SK-N-SH (cell line): ENCODE measurements at regions not wholly inside any gene's neighbourhood (a gene's known extent, or its start where the extent isn't known, plus 50 kb on each side); places are given as distances from the start of the nearest gene placed in this dataset.

Source experiments
- CTCF ChIA-PET: fragments of 300-600, 350-600 bp; formaldehyde crosslinking; extraction: SDS; loops from one replicate; lab custom pipeline; 2021; lab: Yijun Ruan, JAX
- POLR2A ChIA-PET: fragments of 350-600 bp; sonication (Branson Sonifier 250); formaldehyde crosslinking; extraction: SDS; loops from one replicate; lab custom pipeline; 2020; ENCODE audit warnings: antibody characterized with exemption, inconsistent platforms; lab: Yijun Ruan, JAX
- DNase-seq: peaks from one replicate; pipeline ENCODE4 v3.0.0; 2012
- H2AFZ ChIP-seq: fragments of 200-600 bp; sonication (generic); 2 replicates; pipeline ENCODE4 v1.8.1; 2016; ENCODE audit warnings: antibody characterized with exemption, mild to moderate bottlenecking, low read depth
- H3F3A ChIP-seq: fragments of 200-600 bp; sonication (generic); replicated peaks from 2 replicates; pipeline ENCODE3; 2016; ENCODE audit warnings: antibody characterized with exemption, mild to moderate bottlenecking; ENCODE audit not compliant: insufficient read depth
- H3K27ac ChIP-seq, 2 experiments: fragments of 200-500 bp in 1 of 2; fragments of 200-600 bp in 1 of 2; sonication (Bioruptor generic) in 1 of 2; sonication (generic), shearing (Covaris generic) in 1 of 2; 2 replicates each; pipeline versions ENCODE4 v1.5.1 to v1.6.1; 2014 to 2016; ENCODE audit warnings: low read depth in 2 of 2, inconsistent platforms in 1 of 2, low read length in 1 of 2, mild to moderate bottlenecking in 1 of 2, mixed read lengths in 1 of 2
- H3K27me3 ChIP-seq: fragments of 200-600 bp; sonication (generic), shearing (Covaris generic); 2 replicates; pipeline ENCODE4 v1.6.1; 2016; ENCODE audit warnings: mixed run types; ENCODE audit not compliant: insufficient read depth
- H3K36me3 ChIP-seq, 2 experiments: fragments of 200-500 bp in 1 of 2; fragments of 200-600 bp in 1 of 2; sonication (Bioruptor generic) in 1 of 2; sonication (generic) in 1 of 2; replicated peaks in 1 of 2; 2 replicates each; pipeline versions ENCODE3 to v1.5.1; 2014 to 2016; ENCODE audit warnings: low read length in 1 of 2, mild to moderate bottlenecking in 1 of 2; ENCODE audit not compliant: insufficient read depth in 2 of 2, control insufficient read depth in 1 of 2
- H3K4me1 ChIP-seq, 2 experiments: fragments of 200-500 bp in 1 of 2; fragments of 200-600 bp in 1 of 2; sonication (Bioruptor generic) in 1 of 2; sonication (generic), shearing (Covaris generic) in 1 of 2; 2 replicates each; pipeline versions ENCODE4 v1.5.1 to v1.6.1; 2014 to 2016; ENCODE audit warnings: low read depth in 1 of 2, low read length in 1 of 2, mixed run types in 1 of 2; ENCODE audit not compliant: insufficient read depth in 2 of 2, control insufficient read depth in 1 of 2
- H3K4me2 ChIP-seq: fragments of 200-600 bp; sonication (generic), shearing (Covaris generic); 2 replicates; pipeline ENCODE4 v1.6.1; 2017; ENCODE audit warnings: mixed run types
- H3K4me3 ChIP-seq, 2 experiments: fragments of 200-500 bp in 1 of 2; fragments of 200-600 bp in 1 of 2; sonication (Bioruptor generic) in 1 of 2; sonication (generic), shearing (Covaris generic) in 1 of 2; 2 replicates each; pipeline versions ENCODE4 v1.5.1 to v1.8.1; 2014 to 2016; ENCODE audit warnings: low read depth in 2 of 2, inconsistent platforms in 1 of 2, low read length in 1 of 2, mild to moderate bottlenecking in 1 of 2, mixed read lengths in 1 of 2, moderate library complexity in 1 of 2
- H3K79me2 ChIP-seq: fragments of 200-600 bp; sonication (generic); 2 replicates; pipeline ENCODE4 v1.8.1; 2017; ENCODE audit warnings: mild to moderate bottlenecking; ENCODE audit not compliant: insufficient read depth
- H3K9ac ChIP-seq: fragments of 200-600 bp; sonication (generic); 2 replicates; pipeline ENCODE4 v1.6.1; 2017; ENCODE audit warnings: mixed run types
- H3K9me2 ChIP-seq: fragments of 200-600 bp; sonication (generic); 2 replicates; pipeline ENCODE4 v1.6.1; 2017; ENCODE audit warnings: mixed run types
- H3K9me3 ChIP-seq: fragments of 200-600 bp; sonication (generic); 2 replicates; pipeline ENCODE4 v1.6.1; 2017; ENCODE audit warnings: mixed run types, mild to moderate bottlenecking, moderate library complexity
- H4K20me1 ChIP-seq: fragments of 200-600 bp; sonication (generic); 2 replicates; pipeline ENCODE4 v1.6.1; 2017; ENCODE audit warnings: mild to moderate bottlenecking, mixed run types; ENCODE audit not compliant: insufficient read depth
- FOXM1 ChIP-seq: IDR thresholded peaks from 2 replicates; pipeline ENCODE4 v1.4.0; 2012; ENCODE audit warnings: low read depth, mild to moderate bottlenecking
- GABPA ChIP-seq: IDR thresholded peaks from 2 replicates; pipeline ENCODE4 v1.4.0; 2012; ENCODE audit warnings: low read depth, mild to moderate bottlenecking
- GATA2 ChIP-seq: sonication (generic); formaldehyde crosslinking; IDR thresholded peaks from 2 replicates; pipeline ENCODE4 v1.5.0; 2020; ENCODE audit warnings: mild to moderate bottlenecking, missing genetic modification reagents
- JUND ChIP-seq: IDR thresholded peaks from 2 replicates; pipeline ENCODE4 v1.4.0; 2012
- MEF2A ChIP-seq: IDR thresholded peaks from 2 replicates; pipeline ENCODE4 v1.4.0; 2012; ENCODE audit warnings: low read depth, borderline replicate concordance
- MXI1 ChIP-seq: IDR thresholded peaks from 2 replicates; pipeline ENCODE4 v1.6.1; 2012; ENCODE audit warnings: mild to moderate bottlenecking, low read depth, low read length, improper control_type of control experiment
- NFIC ChIP-seq: IDR thresholded peaks from 2 replicates; pipeline ENCODE4 v1.4.0; 2012; ENCODE audit warnings: borderline replicate concordance
- NRF1 ChIP-seq: IDR thresholded peaks from 2 replicates; pipeline ENCODE4 v1.6.1; 2012; ENCODE audit warnings: low read depth, mild to moderate bottlenecking, low read length
- POLR2AphosphoS5 ChIP-seq: IDR thresholded peaks from 2 replicates; pipeline ENCODE4 v1.6.1; 2012; ENCODE audit warnings: low read depth, low read length
- RAD21 ChIP-seq: IDR thresholded peaks from 2 replicates; pipeline ENCODE4 v1.6.1; 2012; ENCODE audit warnings: mild to moderate bottlenecking, low read length
- SIN3A ChIP-seq: IDR thresholded peaks from 2 replicates; pipeline ENCODE4 v1.6.1; 2012; ENCODE audit warnings: low read depth, mild to moderate bottlenecking, low read length, moderate library complexity, borderline replicate concordance
- SMC3 ChIP-seq: IDR thresholded peaks from 2 replicates; pipeline ENCODE4 v1.6.1; 2012; ENCODE audit warnings: low read depth, low read length, improper control_type of control experiment
- TCF12 ChIP-seq: IDR thresholded peaks from 2 replicates; pipeline ENCODE4 v1.4.0; 2012
- TEAD4 ChIP-seq: IDR thresholded peaks from 2 replicates; pipeline ENCODE4 v1.4.0; 2012; ENCODE audit warnings: mild to moderate bottlenecking, borderline replicate concordance; ENCODE audit not compliant: insufficient read depth
- WGBS: methylation state at CpG from one replicate; pipeline ENCODE4 v1.1.6; 2017; ENCODE audit warnings: low lambda C conversion rate; 5-methylcytosine and 5-hydroxymethylcytosine counted together
- TF ChIP-seq, protein P1 (sequence below): IDR thresholded peaks from 2 replicates; pipeline ENCODE4 v1.4.0; 2012; ENCODE audit warnings: low read depth, borderline replicate concordance
- TF ChIP-seq, protein P2 (sequence below): IDR thresholded peaks from 2 replicates; pipeline ENCODE4; 2012
- TF ChIP-seq, protein P3 (sequence below): fragments of 150-350 bp; IDR thresholded peaks from 2 replicates; pipeline ENCODE4 v1.6.1; 2016; ENCODE audit warnings: mild to moderate bottlenecking, low read depth, low read length

DNA sequence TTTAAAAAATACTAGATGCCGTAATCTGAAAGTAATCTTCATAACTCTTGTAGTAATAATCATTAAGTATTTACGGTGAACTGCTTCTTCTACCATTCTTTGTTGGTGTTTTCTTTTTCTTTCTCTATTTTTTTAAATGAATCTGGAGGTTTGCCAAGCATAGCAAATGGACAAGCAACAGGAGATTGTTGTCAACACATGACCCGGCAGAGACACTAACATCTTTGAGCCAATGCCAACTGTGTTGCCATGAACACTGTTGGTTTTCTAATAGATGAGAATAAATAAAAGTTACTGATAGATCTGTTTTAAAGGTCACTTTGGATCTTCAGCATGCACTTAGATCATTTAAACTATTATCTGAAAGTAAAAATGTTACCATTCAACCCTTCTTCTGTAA, 523.6 kb upstream of the EYS start (continued):
- TF ChIP-seq, protein P1, sequence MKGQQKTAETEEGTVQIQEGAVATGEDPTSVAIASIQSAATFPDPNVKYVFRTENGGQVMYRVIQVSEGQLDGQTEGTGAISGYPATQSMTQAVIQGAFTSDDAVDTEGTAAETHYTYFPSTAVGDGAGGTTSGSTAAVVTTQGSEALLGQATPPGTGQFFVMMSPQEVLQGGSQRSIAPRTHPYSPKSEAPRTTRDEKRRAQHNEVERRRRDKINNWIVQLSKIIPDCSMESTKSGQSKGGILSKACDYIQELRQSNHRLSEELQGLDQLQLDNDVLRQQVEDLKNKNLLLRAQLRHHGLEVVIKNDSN = no peak

DNA sequence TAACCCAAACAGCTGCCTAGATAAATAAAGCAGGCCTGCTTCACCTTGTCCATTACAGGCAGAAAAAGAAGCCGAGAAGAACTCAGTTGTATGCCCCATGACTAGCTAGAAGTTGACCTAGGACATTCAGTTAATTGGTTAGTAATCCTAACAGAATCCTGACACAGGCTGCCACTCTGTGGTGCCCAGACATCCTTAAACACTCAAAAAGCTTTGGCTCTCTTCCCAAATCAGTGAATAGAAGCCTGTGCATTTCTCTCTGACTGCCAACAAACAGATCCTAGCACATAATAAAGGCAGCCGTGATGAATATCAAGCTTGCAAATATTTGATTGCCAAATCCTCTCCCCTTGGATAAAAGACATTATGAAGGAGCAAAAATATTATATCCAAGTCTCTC, 519.1 kb upstream of the EYS start:
- CTCF ChIA-PET = no interaction called here
- H3K79me2 ChIP-seq = no peaks in the 10 kb centered on the region
- H3K4me2 ChIP-seq = no peak overlapping the region
- peak overlapping the region in 1 of 2 experiments; percentile 22; a peak in 1 of 4 replicates for H3K27ac ChIP-seq
- DNase-seq = peak; percentile 18
- H4K20me1 ChIP-seq = no peaks in the 10 kb centered on the region
- 13% methylated on average over 2 of the region's 2 CpGs for WGBS
- no peaks in the 10 kb centered on the region for H3K9me2 ChIP-seq
- POLR2A ChIA-PET = no interaction called here
- no peak overlapping the region for H3K4me3 ChIP-seq
- H3K9ac ChIP-seq = no peak overlapping the region
- H3K4me1 ChIP-seq = no peaks in the 10 kb centered on the region; a peak in 1 of 4 replicates
- no peaks in the 10 kb centered on the region for H3K9me3 ChIP-seq
- H3K27me3 ChIP-seq = no peaks in the 10 kb centered on the region
- 0 out of 2 replicates have a peak, but pooled peaks have one; percentile 14 for TF ChIP-seq GATA2 (CRISPR knock-in tag)
- peak; percentile 47 for TF ChIP-seq RAD21
- TF ChIP-seq JUND = no peak
- TF ChIP-seq TCF12 = no peak
- no peaks in the 10 kb centered on the region for H3K36me3 ChIP-seq
- no peaks in the 10 kb centered on the region for H3F3A ChIP-seq
- H2AFZ ChIP-seq = no peak overlapping the region

DNA sequence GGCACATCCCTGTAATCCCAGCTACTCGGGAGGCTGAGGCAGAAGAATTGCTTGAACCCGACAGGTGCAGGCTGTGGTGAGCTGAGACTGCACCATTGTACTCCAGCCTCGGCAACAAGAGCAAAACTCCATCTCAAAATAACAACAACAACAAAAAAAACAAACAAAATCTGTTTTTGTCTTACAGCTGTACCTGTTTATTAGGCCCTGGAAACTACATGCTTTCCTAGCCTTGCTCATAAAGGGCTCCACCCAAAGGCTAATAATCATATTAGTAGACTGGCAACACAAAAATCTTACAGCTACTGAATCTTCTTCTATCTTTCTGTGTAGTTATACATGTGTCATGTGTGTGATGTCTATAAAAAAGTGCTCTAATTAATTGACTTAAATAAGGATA, 503.9 kb upstream of the EYS start:
- no peaks in the 10 kb centered on the region for H3K79me2 ChIP-seq
- H4K20me1 ChIP-seq = no peaks in the 10 kb centered on the region
- H3K36me3 ChIP-seq = no peaks in the 10 kb centered on the region
- H3K9me3 ChIP-seq = peaks cover 9% of the 10 kb centered on the region; the same call in 1 of the 2 replicates
- TF ChIP-seq SMC3 = no peak
- no peak for TF ChIP-seq MEF2A
- TF ChIP-seq NRF1 = no peak
- TF ChIP-seq, all 33 proteins: peak for 0
- H3K4me1 ChIP-seq = no peaks in the 10 kb centered on the region
- H3K4me3 ChIP-seq = no peak overlapping the region
- H3K27ac ChIP-seq = no peak overlapping the region
- CTCF ChIA-PET = no interaction called here
- POLR2A ChIA-PET = no interaction called here
- WGBS = 18% methylated on average over 3 of the region's 3 CpGs
- no peak for DNase-seq
- no peak overlapping the region for H3K9ac ChIP-seq
- H3K27me3 ChIP-seq = no peaks in the 10 kb centered on the region
- H3K9me2 ChIP-seq = no peaks in the 10 kb centered on the region
- H3K4me2 ChIP-seq = no peak overlapping the region
- H2AFZ ChIP-seq = no peak overlapping the region
- no peaks in the 10 kb centered on the region for H3F3A ChIP-seq

DNA sequence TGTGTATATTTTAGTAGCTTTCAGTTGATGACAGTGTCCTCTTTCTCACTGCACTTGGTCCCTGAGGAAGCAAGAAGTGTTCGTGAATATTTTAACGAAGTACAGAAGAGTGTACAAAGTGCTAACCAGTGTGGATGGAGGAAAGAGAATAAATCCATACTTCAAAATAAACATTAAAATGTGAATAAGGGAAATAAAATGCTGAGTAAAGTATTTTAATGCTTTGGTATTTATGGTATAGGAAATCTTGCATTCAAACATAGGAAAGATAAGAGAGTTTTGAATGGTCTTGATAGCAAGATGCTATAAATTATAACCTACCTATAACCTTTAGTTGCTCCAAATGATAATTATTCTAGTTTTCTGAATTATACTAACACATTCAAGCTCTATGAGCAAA, 493.4 kb upstream of the EYS start:
- no peaks in the 10 kb centered on the region for H3F3A ChIP-seq
- no peak overlapping the region for H3K4me2 ChIP-seq
- H3K27ac ChIP-seq = no peak overlapping the region
- ChIA-PET POLR2A (no interaction called here), CTCF (no interaction called here)
- H3K9ac ChIP-seq = no peak overlapping the region
- H3K4me3 ChIP-seq = no peak overlapping the region
- WGBS = 40% methylated on average over 2 of the region's 2 CpGs
- no peaks in the 10 kb centered on the region for H3K79me2 ChIP-seq
- TF ChIP-seq, protein P2, sequence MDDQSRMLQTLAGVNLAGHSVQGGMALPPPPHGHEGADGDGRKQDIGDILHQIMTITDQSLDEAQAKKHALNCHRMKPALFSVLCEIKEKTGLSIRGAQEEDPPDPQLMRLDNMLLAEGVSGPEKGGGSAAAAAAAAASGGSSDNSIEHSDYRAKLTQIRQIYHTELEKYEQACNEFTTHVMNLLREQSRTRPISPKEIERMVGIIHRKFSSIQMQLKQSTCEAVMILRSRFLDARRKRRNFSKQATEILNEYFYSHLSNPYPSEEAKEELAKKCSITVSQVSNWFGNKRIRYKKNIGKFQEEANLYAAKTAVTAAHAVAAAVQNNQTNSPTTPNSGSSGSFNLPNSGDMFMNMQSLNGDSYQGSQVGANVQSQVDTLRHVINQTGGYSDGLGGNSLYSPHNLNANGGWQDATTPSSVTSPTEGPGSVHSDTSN = no peak
- no peak for TF ChIP-seq POLR2AphosphoS5
- TF ChIP-seq, protein P3, sequence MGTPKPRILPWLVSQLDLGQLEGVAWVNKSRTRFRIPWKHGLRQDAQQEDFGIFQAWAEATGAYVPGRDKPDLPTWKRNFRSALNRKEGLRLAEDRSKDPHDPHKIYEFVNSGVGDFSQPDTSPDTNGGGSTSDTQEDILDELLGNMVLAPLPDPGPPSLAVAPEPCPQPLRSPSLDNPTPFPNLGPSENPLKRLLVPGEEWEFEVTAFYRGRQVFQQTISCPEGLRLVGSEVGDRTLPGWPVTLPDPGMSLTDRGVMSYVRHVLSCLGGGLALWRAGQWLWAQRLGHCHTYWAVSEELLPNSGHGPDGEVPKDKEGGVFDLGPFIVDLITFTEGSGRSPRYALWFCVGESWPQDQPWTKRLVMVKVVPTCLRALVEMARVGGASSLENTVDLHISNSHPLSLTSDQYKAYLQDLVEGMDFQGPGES = no peak
- no peak for TF ChIP-seq FOXM1
- no peak for TF ChIP-seq NFIC
- no peak for TF ChIP-seq TEAD4
- TF ChIP-seq MXI1 = no peak
- TF ChIP-seq SIN3A = no peak
- no peak for TF ChIP-seq GABPA
- TF ChIP-seq SMC3 = no peak
- no peak for DNase-seq
- no peaks in the 10 kb centered on the region for H3K36me3 ChIP-seq
- no peaks in the 10 kb centered on the region for H3K9me3 ChIP-seq
- no peaks in the 10 kb centered on the region for H3K27me3 ChIP-seq
- no peaks in the 10 kb centered on the region for H3K4me1 ChIP-seq
- no peaks in the 10 kb centered on the region for H3K9me2 ChIP-seq
- no peaks in the 10 kb centered on the region for H4K20me1 ChIP-seq
- H2AFZ ChIP-seq = no peak overlapping the region
